GM12873 (cell line): ENCODE measurements at regions not wholly inside any gene's neighbourhood (a gene's known extent, or its start where the extent isn't known, plus 50 kb on each side); places are given as distances from the start of the nearest gene placed in this dataset.

ENCODE experiments used
- CTCF ChIP-seq: IDR thresholded peaks from 2 replicates; pipeline ENCODE4 v1.5.1; 2012; ENCODE audit warnings: low read depth, mild to moderate bottlenecking, moderate library complexity, low read length, control low read depth; ENCODE audit not compliant: insufficient read depth; ENCODE audit errors: missing control alignments

- no peak for TF ChIP-seq CTCF
These were observed 270.4 kb upstream of the NRSN1 start for GRCh38 chr6:23855497-23856116.

- no peak for TF ChIP-seq CTCF
These were observed 255.5 kb upstream of the NRSN1 start for GRCh38 chr6:23870496-23870895.

- TF ChIP-seq CTCF = no peak
These were observed 252.9 kb upstream of the NRSN1 start for GRCh38 chr6:23873161-23873560.

GRCh38 chr6:23875006-23875405, 251.0 kb upstream of the NRSN1 start:
- TF ChIP-seq CTCF = no peak

GRCh38 chr6:23879816-23880215, 246.2 kb upstream of the NRSN1 start:
- TF ChIP-seq CTCF = no peak

GRCh38 chr6:23890543-23891227, 235.3 kb upstream of the NRSN1 start:
- no peak for TF ChIP-seq CTCF

GRCh38 chr6:23905133-23905815, 220.7 kb upstream of the NRSN1 start:
- no peak for TF ChIP-seq CTCF
